Activated T-helper 9 cell treated with anti-CD3 and anti-CD28 coated beads, Interleukin-2, amount 50 U/mL, for 16 hours (primary cell): ENCODE measurements at regions not wholly inside any gene's neighbourhood (a gene's known extent, or its start where the extent isn't known, plus 50 kb on each side); places are given as distances from the start of the nearest gene placed in this dataset.

Source experiments
- DNase-seq: peaks from one replicate; pipeline ENCODE4 v3.0.0-alpha.2; 2020; ENCODE audit warnings: low read depth

GRCh38 chr18:74023220-74023619 is 124.4 kb downstream of the FBXO15 start:
- DNase-seq = no peak

GRCh38 chr18:74019864-74020263 is 127.8 kb downstream of the FBXO15 start:
- DNase-seq = no peak

GRCh38 chr18:74013955-74014354 is 133.7 kb downstream of the FBXO15 start:
- DNase-seq = no peak

GRCh38 chr18:74012954-74013630 is 134.5 kb downstream of the FBXO15 start:
- no peak for DNase-seq

DNA sequence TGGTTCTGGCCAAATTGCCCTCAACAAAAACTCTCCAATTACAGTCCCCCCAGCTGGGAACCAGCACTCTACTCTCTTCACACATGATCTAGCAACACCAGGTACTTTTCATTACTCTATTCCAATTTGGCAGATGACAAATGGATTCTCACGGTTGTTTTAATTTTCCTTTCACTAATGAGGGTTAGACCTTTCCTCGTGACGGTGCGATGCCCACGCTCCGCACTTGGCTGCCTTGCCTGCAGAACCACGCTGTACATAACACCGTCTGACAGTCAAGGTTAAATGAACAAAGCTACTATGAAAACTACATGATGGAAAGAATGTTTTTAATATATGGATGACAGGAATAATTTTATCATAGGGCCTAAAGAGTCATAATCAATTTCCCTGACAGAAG is 141.5 kb downstream of the FBXO15 start:
- no peak for DNase-seq

DNA sequence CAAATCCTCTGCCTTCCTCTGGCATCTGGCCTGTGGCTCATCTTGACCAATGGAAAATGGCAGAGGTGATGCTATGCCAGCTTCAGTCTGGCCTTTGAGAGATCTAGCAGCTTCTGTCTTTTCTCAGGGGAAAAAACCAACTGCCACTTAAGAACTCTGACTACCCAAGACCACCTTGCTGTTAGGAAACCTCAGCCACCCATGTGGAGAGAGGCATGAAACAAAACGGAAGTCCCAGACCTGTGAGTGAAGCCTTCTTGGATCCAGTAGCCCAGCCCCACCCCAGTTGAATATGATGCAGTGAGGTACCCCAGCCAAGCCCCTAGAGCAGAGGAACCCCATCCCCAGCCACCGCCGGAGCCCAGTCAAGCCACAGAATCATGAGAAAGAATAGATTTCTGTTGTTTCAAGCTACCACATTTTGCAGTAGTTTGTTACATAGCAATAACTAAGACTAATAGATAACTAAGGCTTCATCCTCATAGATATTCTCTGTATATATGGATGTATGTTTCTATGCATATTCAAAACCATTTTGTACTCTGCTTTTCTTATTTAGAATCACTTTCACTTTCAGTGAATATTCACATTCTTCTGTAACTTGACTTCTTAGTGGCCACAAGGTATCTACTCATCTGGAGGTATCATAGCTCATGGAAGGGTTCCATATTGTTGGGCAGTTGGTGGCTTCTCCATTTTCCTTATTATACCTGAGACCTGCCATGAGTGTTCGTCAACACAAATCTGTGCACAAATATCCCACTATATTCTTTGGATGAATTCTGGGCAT is 142.1 kb downstream of the FBXO15 start:
- DNase-seq = no peak

GRCh38 chr18:73992242-73993022 is 155.2 kb downstream of the FBXO15 start:
- no peak for DNase-seq

- DNase-seq = no peak
Observed at GRCh38 chr18:73991570-73991969, 156.1 kb downstream of the FBXO15 start.

DNA sequence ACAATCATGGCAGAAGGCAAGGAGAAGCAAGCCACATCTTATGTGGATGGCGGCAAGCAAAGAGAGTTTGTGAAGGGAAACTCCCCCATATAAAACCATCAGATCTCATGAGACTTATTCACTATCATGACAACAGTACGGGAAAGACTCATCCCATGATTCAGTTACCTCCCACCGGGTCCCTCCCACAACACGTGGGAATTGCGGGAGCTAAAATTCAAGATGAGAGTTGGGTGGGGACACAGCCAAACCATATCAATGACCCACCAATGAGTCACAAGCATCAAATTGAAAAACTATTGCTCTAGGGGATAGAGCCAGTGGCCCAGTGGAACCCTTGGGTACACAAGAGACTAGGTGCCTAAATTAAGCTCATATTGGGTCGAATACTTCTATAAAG is 157.4 kb downstream of the FBXO15 start:
- no peak for DNase-seq

DNA sequence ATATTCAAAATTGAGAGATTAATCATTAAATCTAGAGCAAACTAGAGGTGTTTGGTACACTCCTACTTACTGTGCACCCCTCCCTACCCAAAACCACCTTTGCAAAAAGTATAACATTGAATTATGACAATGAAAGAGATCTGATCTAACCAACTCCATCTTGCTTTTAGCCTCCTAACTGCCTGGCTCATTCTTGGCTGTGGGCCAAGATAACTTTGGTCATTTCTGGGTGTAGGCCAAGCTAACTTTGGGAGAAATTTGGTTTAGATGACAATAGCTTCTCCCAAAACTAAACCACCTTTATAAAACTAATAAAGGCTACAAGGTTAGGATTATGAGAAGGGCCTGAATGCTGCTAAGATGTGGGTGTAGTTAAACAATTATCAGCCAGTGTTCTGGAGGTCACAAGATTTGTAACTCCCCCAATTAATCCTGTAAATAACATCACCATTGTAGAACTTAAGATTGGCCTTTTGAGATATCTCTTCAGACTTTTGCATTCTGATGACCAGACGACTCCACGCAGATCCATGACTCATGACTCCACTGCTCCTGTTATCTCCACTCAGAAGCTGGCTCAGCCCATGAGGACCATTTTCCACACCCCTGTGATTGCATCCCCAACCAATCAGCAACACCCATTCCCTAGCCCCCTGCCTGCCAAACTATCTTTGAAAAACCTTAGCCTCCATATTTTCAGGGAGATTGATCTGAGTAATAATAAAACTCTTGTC is 160.2 kb downstream of the FBXO15 start:
- DNase-seq = no peak

DNA sequence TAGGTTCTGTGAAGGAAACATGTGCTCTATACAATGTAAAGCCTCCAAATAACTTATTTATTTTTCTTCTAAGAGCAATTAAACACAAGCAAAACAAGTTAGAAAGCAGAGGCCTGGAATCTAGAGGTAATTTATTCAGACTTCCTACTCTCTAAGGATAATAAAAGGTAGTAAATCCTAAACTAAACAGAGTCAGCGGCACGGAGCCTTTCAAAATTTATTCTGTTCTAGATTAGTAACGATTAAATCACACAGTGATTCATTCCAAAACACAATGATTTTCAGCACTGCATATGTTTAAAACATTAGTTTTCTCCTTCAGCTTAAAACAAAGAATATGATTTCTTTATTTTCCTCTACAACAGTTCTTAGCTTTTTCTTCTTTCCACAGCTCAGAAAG is 160.9 kb downstream of the FBXO15 start:
- no peak for DNase-seq

DNA sequence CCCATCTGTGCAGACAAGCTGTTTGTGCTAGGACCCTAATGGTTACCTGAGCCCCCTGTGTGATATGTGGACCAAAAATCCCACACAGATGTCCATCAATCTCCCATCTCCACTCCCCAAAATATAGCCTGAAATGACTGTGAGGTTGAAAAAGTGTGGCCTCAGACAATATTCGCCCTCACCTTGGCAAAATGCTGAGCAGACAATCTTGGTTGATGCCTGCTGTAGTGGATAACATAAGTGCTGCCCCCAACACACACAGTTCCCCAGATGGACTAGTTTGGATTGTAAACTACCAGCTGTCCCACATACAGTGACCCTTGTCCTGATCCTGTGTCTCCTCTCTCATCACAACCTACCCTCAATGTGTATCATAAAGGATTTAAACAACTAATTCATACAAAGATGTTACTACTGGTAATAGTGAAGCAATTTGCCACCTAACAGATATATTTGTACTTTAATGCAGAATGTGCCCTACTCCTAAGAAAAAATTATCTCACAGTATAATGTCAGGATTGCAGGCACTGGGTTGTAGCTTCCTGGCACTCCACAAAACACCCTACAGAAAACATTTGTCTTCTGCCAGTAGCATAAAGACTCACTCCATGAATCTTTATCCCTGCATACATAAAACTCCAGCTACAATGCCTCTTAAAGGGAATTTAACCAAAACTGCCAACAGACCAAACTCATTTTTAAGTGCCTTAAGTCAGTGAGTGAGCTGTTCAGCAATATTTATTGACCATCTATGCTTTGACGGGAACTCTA is 161.6 kb downstream of the FBXO15 start:
- no peak for DNase-seq

DNA sequence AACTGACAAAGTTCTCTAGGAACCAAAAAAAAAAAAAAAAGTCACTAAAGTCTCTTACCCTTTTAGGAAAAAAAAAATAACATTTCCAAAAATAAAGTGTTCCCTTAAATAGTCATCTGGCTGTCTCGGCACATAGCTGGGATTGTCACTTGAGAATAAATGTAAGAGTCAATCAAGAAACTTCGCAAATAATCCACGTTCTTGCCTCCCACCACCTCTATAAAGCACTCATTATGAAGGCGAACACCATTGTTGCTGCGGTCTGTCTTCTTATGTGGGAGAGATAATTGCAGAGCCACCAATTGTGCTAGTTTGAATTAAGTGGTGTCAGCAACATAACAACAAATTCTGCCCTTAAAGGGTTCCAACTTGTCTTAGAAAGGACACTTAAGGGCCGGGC is 163.7 kb downstream of the FBXO15 start:
- no peak for DNase-seq

DNA sequence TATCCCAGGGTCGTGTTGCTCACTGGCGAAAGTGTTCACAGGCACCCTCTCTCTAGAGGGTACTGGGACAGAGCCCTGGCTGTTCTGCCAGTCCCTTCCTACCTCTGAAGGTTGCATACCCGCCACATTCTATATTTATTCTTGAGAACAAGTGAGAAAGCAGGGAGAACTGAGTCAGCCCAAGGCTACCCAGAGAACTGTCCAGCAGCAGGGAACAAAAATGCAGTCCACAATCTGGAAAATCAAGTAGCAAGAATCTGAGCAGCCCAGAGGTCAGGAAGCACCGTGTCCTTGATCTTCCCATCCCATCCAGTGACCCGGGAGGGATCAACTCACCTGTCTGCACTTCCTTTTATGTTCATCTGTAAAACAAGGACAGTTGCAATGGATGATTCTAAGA is 164.1 kb downstream of the FBXO15 start:
- DNase-seq = no peak

DNA sequence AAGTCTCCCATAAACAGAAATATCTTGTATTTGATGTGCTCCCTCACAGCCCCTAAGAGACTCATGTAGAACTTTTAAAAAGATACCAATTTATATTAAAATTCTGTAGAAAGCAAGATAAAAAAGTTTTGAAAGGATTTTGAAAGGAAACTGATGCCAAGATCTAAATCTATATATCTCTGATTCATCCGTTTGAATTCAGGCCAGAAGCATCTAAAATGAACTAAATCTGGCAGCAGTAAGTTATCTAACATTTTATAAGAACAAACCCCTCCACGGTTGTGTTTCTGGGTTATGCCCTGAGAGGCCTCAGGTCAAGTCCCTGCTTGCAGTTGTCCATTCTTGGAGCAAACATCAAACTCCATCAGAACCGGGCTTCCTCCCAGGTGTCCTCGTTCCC is 165.8 kb downstream of the FBXO15 start:
- DNase-seq = no peak

- no peak for DNase-seq
Observed at GRCh38 chr18:73980289-73980979, 167.2 kb downstream of the FBXO15 start.

DNA sequence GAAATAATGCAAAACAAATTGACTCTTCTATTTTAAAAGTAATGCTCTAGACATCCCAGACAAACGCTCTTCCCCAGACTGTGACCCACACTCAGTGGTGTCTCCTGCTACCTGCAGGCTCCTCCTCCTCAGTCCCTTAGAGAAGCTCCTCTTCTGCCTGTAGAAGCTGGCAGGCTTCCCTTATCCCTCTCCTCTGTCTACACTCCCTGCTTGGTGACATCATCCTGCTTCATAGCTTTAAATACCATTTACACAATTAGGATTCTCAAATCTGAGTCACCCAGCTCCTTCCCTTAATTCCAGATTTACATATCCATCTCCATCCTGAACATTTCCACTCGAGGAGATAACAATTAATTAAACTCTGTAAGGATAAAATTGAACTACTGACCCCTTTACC is 167.9 kb downstream of the FBXO15 start:
- no peak for DNase-seq

DNA sequence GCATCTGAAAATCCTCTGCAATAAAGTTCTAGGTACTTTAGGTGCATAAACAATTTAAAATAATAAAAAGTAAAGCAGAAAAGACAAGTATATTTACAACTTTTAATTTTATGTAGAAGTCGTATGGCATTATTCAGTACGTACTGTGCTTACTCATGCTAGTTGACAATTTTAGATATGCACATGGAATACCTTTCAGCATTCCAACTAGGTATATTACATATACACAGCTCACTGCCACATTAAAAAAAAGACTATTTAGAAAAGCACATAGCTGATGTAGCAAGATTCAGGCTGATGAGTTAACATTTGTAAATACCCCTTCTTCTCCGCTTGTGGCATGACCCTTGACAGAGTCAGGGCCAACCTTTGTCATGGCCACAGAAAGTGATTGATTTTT is 171.2 kb downstream of the FBXO15 start:
- DNase-seq = no peak

DNA sequence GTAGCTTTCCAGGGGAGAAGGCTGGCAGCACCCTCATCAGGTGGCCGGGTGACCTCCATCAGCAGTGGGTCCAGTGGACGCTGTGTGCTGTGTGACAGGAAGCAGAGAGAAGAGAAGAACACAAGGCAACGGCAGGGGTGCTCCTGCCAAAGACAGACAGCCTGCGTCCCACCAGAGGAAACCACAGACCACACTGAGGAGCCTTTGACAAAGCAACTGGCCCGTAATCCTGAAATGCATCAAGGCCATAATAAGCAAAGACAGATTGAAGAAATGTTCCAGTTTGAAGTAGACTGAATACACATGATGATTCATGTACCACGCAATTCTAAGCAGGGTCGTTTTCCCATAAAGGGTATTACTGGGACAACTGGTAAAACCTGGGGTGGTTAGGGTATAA is 172.4 kb downstream of the FBXO15 start:
- no peak for DNase-seq

DNA sequence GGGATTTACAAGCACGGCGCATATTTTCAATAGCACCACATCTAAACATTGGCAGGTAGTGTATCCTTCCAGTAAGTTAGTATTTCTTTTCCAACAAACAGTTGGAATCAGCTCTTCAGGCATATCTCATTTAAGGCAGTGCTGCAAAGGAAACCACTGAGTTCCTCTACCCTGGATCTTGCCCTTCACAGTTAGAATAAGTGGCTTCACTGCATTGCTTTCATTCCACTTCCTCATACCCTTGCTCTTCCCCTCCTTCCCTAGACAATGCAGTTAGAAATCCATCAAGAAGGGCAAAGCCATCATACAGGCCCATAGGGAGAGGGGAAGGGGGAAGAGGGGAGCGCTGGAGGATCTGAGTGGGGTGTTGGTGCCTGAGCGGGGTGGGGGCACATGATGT is 173.7 kb downstream of the FBXO15 start:
- DNase-seq = no peak

DNA sequence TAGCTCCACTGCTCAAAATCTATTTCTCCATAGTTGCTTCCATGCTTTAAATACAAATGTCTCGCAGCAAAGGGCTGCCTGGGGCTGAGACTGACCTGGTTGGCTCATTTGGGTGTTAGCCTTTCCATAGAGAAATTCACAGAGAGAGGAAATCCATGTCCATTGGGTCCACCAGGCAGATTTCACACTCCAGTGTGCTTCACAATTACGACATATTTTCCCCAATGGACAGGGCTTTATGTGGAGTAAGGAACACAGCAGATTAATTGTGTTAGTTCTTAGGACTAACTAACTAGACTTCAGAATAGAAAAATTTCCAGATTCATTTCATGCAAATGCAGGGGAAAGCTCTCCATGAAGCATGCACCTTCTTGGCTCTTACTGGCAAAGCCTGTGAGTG is 180.7 kb downstream of the FBXO15 start:
- DNase-seq = no peak
